K562 (cell line): ENCODE measurements at regions not wholly inside any gene's neighbourhood (a gene's known extent, or its start where the extent isn't known, plus 50 kb on each side); places are given as distances from the start of the nearest gene placed in this dataset.

Experiments
- ATAC-seq: fragments of 200-7000 bp; cut with Tn5 transposase; 3 replicates; pipeline ENCODE4 v1.9.1; 2020; ENCODE audit warnings: moderate library complexity
- BruUV-seq: library from RNA; stranded (reverse); fragments of 400-500 nt; replicated peaks from 2 replicates; lab custom pipeline; 2021; lab: Mats Ljungman, UMichigan
- CTCF ChIA-PET: fragments of 300-600 bp; formaldehyde crosslinking; extraction: SDS; loops from one replicate; lab custom pipeline; 2021; ENCODE audit warnings: low intra/inter-chr PET ratio; lab: Yijun Ruan, JAX
- POLR2A ChIA-PET: fragments of 300-600, 350-650 bp; sonication (Branson Sonifier 250); formaldehyde crosslinking; extraction: SDS; loops from one replicate; lab custom pipeline; 2021; ENCODE audit warnings: antibody characterized with exemption, inconsistent platforms; lab: Yijun Ruan, JAX
- DNase-seq, 4 experiments: peaks; one replicate each; pipeline versions ENCODE4 v3.0.0 to v3.0.0-alpha.2; 2011 to 2018; ENCODE audit warnings: low spot score in 3 of 4, mixed read lengths in 3 of 4; ENCODE audit errors: extremely low read depth in 1 of 4
- FAIRE-seq: peaks from 2 replicates; lab custom pipeline; 2011; peaks lifted over from hg19 to GRCh38; lab: Jason Lieb, UNC
- H2AFZ ChIP-seq: 2 replicates; pipeline ENCODE4 v1.6.0; 2011; ENCODE audit warnings: low read depth, low read length, control low read depth, inconsistent platforms
- H3K27ac ChIP-seq: fragments of 200-600 bp; 3 replicates; pipeline ENCODE4 v1.8.0; 2011; ENCODE audit warnings: low read depth, mild to moderate bottlenecking, control low read depth, inconsistent platforms, low read length, moderate library complexity, mixed read lengths; ENCODE audit errors: extremely low read depth
- H3K27me3 ChIP-seq, 2 experiments: fragments of 300-600 bp in 1 of 2; 2 replicates in 1 of 2; 3 replicates in 1 of 2; pipeline versions ENCODE4 v1.6.0 to v1.8.0; 2011; ENCODE audit warnings: inconsistent platforms in 2 of 2, low read length in 2 of 2, mild to moderate bottlenecking in 1 of 2, mixed read lengths in 1 of 2, moderate library complexity in 1 of 2; ENCODE audit not compliant: control insufficient read depth in 2 of 2, insufficient read depth in 2 of 2
- H3K36me3 ChIP-seq: fragments of 300-600 bp; 3 replicates; pipeline ENCODE4 v1.8.0; 2011; ENCODE audit warnings: mild to moderate bottlenecking, low read length, inconsistent platforms; ENCODE audit not compliant: control insufficient read depth, insufficient read depth
- H3K4me1 ChIP-seq, 2 experiments: fragments of 200-600 bp in 1 of 2; replicated peaks in 1 of 2; 2 replicates in 1 of 2; 3 replicates in 1 of 2; pipeline versions ENCODE4 v1.5.1 to v1.8.0; 2011; ENCODE audit warnings: inconsistent platforms in 2 of 2, low read length in 2 of 2, mild to moderate bottlenecking in 1 of 2, mixed read lengths in 1 of 2, moderate library complexity in 1 of 2; ENCODE audit not compliant: control insufficient read depth in 2 of 2, insufficient read depth in 2 of 2
- H3K4me2 ChIP-seq: 2 replicates; pipeline ENCODE4 v1.6.1; 2011; ENCODE audit warnings: low read length, control low read depth, inconsistent platforms, mixed read lengths; ENCODE audit not compliant: insufficient read depth
- H3K4me3 ChIP-seq: fragments of 200-600 bp; sonication (generic), shearing (Covaris generic); 2 replicates; pipeline ENCODE4 v1.5.1; 2016; ENCODE audit warnings: control low read depth, inconsistent platforms
- H3K79me2 ChIP-seq: fragments of 200-600 bp; 3 replicates; pipeline ENCODE4 v1.8.0; 2011; ENCODE audit warnings: low read length, inconsistent platforms; ENCODE audit not compliant: control insufficient read depth, insufficient read depth
- H3K9ac ChIP-seq, 2 experiments: 2 replicates each; pipeline versions ENCODE4 v1.6.0 to v1.6.1; 2011; ENCODE audit warnings: low read depth in 2 of 2, low read length in 2 of 2, control low read depth in 1 of 2, inconsistent platforms in 1 of 2, mild to moderate bottlenecking in 1 of 2, mixed read lengths in 1 of 2; ENCODE audit not compliant: insufficient read depth in 1 of 2
- H3K9me1 ChIP-seq: one replicate; pipeline ENCODE4 v1.6.0; 2011; ENCODE audit warnings: inconsistent platforms, mild to moderate bottlenecking, low read length, moderate library complexity; ENCODE audit not compliant: control insufficient read depth, insufficient read depth
- H3K9me3 ChIP-seq: replicated peaks from 2 replicates; pipeline ENCODE4 v1.5.1; 2011; ENCODE audit warnings: low read depth, low read length, inconsistent platforms; ENCODE audit not compliant: control insufficient read depth, insufficient read depth
- H4K20me1 ChIP-seq: replicated peaks from 2 replicates; pipeline ENCODE4 v1.6.1; 2011; ENCODE audit warnings: low read length, inconsistent platforms, mixed read lengths; ENCODE audit not compliant: control insufficient read depth, insufficient read depth
- BCL6 ChIP-seq: fragments of 250-450 bp; sonication (Bioruptor Pico); IDR thresholded peaks from 2 replicates; pipeline ENCODE4 v1.4.0; 2020
- FOXM1 ChIP-seq, 2 experiments: fragments of 450-650 bp in 1 of 2; sonication (generic) in 1 of 2; formaldehyde crosslinking in 1 of 2; IDR thresholded peaks; 2 replicates each; pipeline versions ENCODE4 v1.6.1 to v1.9.0; 2017 to 2022; ENCODE audit warnings: low read depth in 2 of 2, mild to moderate bottlenecking in 2 of 2, missing genetic modification reagents in 1 of 2, moderate library complexity in 1 of 2
- NR2C2 ChIP-seq, 2 experiments: fragments of 200-800 bp in 1 of 2; sonication (Bioruptor generic) in 1 of 2; sonication (generic) in 1 of 2; formaldehyde crosslinking in 1 of 2; IDR thresholded peaks; 2 replicates each; pipeline versions ENCODE4 v1.6.1 to v1.8.0; 2016 to 2022; ENCODE audit warnings: mild to moderate bottlenecking in 1 of 2, missing compliant biosample characterization in 1 of 2, missing genetic modification characterization in 1 of 2, missing genetic modification reagents in 1 of 2
- PHTF2 ChIP-seq: fragments of 250-450 bp; sonication (Bioruptor Pico); IDR thresholded peaks from 2 replicates; pipeline ENCODE4 v1.5.0; 2021; ENCODE audit warnings: mild to moderate bottlenecking
- WGBS: fragments of 100-300 bp; shearing (Covaris generic); methylation state at CpG from one replicate; pipeline ENCODE4 v1.1.6; 2016; ENCODE audit warnings: low coverage, mixed read lengths; ENCODE audit not compliant: insufficient coverage; ENCODE audit errors: missing lambda C conversion rate; 5-methylcytosine and 5-hydroxymethylcytosine counted together
- in situ Hi-C: fragments of 300-500 bp; cut with MboI; formaldehyde crosslinking; loops from 4 replicates; pipeline ENCODE4 v1.15.0; 2018; ENCODE audit warnings: inconsistent platforms, mixed read lengths
- intact Hi-C: fragments of 100-400 bp; cut with micrococcal nuclease; formaldehyde crosslinking; loops from 2 replicates; pipeline ENCODE4 v1.14.2; 2022
- TF ChIP-seq, protein P1 (sequence below): fragments of 200-800 bp; sonication (Bioruptor generic); IDR thresholded peaks from 2 replicates; pipeline ENCODE4 v1.6.1; 2016; ENCODE audit warnings: missing genetic modification characterization, missing compliant biosample characterization
- TF ChIP-seq, protein P2 (sequence below): fragments of 450-650 bp; IDR thresholded peaks from 2 replicates; pipeline ENCODE4 v1.6.1; 2017; ENCODE audit warnings: antibody characterized with exemption, mild to moderate bottlenecking
- TF ChIP-seq, protein P3 (sequence below): fragments of 200-800 bp; sonication (Bioruptor generic); IDR thresholded peaks from 2 replicates; pipeline ENCODE4 v1.6.1; 2017; ENCODE audit warnings: missing genetic modification characterization, missing compliant biosample characterization

DNA sequence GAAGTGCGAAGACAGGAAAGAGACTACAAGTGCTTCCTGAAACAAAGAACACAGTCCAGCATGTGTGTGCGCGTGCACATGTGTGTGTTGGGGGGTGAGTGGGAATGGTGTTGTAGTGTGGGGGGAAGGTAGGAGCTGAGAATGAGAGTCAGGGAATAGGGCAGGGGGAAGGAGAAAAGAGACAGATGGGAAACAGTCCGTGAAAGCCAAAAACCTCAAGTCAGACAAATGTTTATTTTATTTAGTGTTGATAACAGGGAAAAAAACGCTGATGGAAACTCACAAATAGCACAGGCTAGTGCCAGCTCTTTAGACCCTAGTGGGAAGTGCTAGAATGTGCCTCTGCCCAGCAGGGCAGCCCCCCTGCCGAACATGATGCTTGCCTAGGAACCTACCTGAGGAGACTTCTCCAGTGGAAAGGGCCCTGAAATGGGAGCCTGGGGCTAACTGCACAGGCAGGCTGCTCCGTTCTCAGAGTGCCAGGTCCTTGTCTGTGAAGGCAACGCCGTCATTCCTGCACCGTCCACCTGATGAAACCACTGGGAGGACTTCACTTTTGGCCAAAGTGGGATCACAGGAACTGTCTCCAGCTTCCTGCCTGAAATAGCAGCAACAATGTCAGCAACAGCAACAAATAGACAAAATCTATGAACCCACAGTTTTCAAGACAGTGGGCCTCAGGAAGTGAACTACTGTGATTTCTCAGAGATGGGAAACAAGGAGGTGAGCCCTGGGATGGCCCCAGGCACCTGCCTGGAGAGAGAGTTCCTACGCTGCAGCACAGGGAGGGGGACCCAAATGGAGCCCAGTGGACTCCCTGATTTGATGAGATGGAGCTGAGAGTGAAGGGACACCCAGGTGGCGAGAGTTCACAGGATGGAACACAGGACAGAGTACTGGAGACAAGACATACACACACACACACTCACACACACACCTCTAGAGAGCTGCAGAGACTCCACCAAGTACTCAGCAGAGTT lies 379.7 kb downstream of the RPS24 start:
- intact Hi-C loops = no loop called here
- Histone ChIP-seq H3K27ac (no peak overlapping the region), H3K4me3 (no peak overlapping the region), H3K9me3 (no peaks in the 10 kb centered on the region), H3K79me2 (no peaks in the 10 kb centered on the region), H3K4me2 (no peak overlapping the region), H3K9me1 (no peaks in the 10 kb centered on the region), H3K4me1 (no peaks in the 10 kb centered on the region), H3K9ac (no peak overlapping the region), H3K27me3 (peaks cover 2 to 6% of the 10 kb centered on the region in 2 experiments; a peak in 2 of 5 replicates), H2AFZ (no peak overlapping the region), H3K36me3 (no peaks in the 10 kb centered on the region), H4K20me1 (0 out of 2 replicates have a peak, but pooled peaks cover 11% of the 10 kb centered on the region)
- ATAC-seq (no peak), FAIRE-seq (no peak), DNase-seq (no peak)
- CTCF ChIA-PET = no interaction called here
- WGBS = 1% methylated on average over 12 of the region's 12 CpGs
- in situ Hi-C loops = no loop called here
- POLR2A ChIA-PET = interaction anchor here (1.0 to 1.4 kb wide), 2 partner anchors 11 to 12 kb away, joined by 3 to 5 read pairs; no protein-coding TSS in a partner anchor
- BruUV-seq = no TSS peak
- TF ChIP-seq FOXM1 (IDR thresholded peaks at IDR 0.05; ENCODE audit: low read depth) (no peak), FOXM1 (CRISPR knock-in tag; IDR thresholded peaks at IDR 0.05; ENCODE audit: low read depth) (no peak), BCL6 (no peak), PHTF2 (CRISPR knock-in tag) (no peak), NR2C2 (CRISPR knock-in tag; IDR thresholded peaks at IDR 0.05) (no peak), NR2C2 (tag; IDR thresholded peaks at IDR 0.05) (no peak)
- TF ChIP-seq, protein P1, sequence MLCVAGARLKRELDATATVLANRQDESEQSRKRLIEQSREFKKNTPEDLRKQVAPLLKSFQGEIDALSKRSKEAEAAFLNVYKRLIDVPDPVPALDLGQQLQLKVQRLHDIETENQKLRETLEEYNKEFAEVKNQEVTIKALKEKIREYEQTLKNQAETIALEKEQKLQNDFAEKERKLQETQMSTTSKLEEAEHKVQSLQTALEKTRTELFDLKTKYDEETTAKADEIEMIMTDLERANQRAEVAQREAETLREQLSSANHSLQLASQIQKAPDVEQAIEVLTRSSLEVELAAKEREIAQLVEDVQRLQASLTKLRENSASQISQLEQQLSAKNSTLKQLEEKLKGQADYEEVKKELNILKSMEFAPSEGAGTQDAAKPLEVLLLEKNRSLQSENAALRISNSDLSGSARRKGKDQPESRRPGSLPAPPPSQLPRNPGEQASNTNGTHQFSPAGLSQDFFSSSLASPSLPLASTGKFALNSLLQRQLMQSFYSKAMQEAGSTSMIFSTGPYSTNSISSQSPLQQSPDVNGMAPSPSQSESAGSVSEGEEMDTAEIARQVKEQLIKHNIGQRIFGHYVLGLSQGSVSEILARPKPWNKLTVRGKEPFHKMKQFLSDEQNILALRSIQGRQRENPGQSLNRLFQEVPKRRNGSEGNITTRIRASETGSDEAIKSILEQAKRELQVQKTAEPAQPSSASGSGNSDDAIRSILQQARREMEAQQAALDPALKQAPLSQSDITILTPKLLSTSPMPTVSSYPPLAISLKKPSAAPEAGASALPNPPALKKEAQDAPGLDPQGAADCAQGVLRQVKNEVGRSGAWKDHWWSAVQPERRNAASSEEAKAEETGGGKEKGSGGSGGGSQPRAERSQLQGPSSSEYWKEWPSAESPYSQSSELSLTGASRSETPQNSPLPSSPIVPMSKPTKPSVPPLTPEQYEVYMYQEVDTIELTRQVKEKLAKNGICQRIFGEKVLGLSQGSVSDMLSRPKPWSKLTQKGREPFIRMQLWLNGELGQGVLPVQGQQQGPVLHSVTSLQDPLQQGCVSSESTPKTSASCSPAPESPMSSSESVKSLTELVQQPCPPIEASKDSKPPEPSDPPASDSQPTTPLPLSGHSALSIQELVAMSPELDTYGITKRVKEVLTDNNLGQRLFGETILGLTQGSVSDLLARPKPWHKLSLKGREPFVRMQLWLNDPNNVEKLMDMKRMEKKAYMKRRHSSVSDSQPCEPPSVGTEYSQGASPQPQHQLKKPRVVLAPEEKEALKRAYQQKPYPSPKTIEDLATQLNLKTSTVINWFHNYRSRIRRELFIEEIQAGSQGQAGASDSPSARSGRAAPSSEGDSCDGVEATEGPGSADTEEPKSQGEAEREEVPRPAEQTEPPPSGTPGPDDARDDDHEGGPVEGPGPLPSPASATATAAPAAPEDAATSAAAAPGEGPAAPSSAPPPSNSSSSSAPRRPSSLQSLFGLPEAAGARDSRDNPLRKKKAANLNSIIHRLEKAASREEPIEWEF = no peak
- TF ChIP-seq, protein P2, sequence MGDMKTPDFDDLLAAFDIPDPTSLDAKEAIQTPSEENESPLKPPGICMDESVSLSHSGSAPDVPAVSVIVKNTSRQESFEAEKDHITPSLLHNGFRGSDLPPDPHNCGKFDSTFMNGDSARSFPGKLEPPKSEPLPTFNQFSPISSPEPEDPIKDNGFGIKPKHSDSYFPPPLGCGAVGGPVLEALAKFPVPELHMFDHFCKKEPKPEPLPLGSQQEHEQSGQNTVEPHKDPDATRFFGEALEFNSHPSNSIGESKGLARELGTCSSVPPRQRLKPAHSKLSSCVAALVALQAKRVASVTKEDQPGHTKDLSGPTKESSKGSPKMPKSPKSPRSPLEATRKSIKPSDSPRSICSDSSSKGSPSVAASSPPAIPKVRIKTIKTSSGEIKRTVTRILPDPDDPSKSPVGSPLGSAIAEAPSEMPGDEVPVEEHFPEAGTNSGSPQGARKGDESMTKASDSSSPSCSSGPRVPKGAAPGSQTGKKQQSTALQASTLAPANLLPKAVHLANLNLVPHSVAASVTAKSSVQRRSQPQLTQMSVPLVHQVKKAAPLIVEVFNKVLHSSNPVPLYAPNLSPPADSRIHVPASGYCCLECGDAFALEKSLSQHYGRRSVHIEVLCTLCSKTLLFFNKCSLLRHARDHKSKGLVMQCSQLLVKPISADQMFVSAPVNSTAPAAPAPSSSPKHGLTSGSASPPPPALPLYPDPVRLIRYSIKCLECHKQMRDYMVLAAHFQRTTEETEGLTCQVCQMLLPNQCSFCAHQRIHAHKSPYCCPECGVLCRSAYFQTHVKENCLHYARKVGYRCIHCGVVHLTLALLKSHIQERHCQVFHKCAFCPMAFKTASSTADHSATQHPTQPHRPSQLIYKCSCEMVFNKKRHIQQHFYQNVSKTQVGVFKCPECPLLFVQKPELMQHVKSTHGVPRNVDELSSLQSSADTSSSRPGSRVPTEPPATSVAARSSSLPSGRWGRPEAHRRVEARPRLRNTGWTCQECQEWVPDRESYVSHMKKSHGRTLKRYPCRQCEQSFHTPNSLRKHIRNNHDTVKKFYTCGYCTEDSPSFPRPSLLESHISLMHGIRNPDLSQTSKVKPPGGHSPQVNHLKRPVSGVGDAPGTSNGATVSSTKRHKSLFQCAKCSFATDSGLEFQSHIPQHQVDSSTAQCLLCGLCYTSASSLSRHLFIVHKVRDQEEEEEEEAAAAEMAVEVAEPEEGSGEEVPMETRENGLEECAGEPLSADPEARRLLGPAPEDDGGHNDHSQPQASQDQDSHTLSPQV = no peak
- TF ChIP-seq, protein P3, sequence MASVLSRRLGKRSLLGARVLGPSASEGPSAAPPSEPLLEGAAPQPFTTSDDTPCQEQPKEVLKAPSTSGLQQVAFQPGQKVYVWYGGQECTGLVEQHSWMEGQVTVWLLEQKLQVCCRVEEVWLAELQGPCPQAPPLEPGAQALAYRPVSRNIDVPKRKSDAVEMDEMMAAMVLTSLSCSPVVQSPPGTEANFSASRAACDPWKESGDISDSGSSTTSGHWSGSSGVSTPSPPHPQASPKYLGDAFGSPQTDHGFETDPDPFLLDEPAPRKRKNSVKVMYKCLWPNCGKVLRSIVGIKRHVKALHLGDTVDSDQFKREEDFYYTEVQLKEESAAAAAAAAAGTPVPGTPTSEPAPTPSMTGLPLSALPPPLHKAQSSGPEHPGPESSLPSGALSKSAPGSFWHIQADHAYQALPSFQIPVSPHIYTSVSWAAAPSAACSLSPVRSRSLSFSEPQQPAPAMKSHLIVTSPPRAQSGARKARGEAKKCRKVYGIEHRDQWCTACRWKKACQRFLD = no peak
